PC-3 (cell line): ENCODE measurements at regions not wholly inside any gene's neighbourhood (a gene's known extent, or its start where the extent isn't known, plus 50 kb on each side); places are given as distances from the start of the nearest gene placed in this dataset.

Experiments
- CTCF ChIP-seq: fragments of 300-600 bp; sonication (generic); conservative IDR thresholded peaks from 2 replicates; pipeline ENCODE4 v1.5.1; 2017; ENCODE audit warnings: antibody characterized with exemption, low read depth, mild to moderate bottlenecking, low read length
- EZH2 ChIP-seq: fragments of 300-600 bp; sonication (generic); IDR thresholded peaks from one replicate; pipeline ENCODE4 v1.6.1; 2017; ENCODE audit warnings: antibody characterized with exemption, mild to moderate bottlenecking, low read length; ENCODE audit not compliant: unreplicated experiment
- EZH2phosphoT487 ChIP-seq: fragments of 300-600 bp; sonication (generic); IDR thresholded peaks from 2 replicates; pipeline ENCODE4 v1.6.1; 2018; ENCODE audit warnings: mild to moderate bottlenecking, antibody characterized with exemption, low read length, borderline replicate concordance

- TF ChIP-seq EZH2phosphoT487 (no peak), CTCF (no peak), EZH2 (no peak)
Measured at GRCh38 chr4:20087522-20087911, 164.2 kb upstream of the SLIT2 start.
